DOHH2 (cell line): ENCODE measurements at regions not wholly inside any gene's neighbourhood (a gene's known extent, or its start where the extent isn't known, plus 50 kb on each side); places are given as distances from the start of the nearest gene placed in this dataset.

Experiments
- H3F3A ChIP-seq: fragments of 200-600 bp; sonication (generic), shearing (Covaris generic); 2 replicates; pipeline ENCODE4 v1.6.0; 2016; ENCODE audit warnings: antibody characterized with exemption, mild to moderate bottlenecking; ENCODE audit not compliant: control insufficient read depth, insufficient read depth
- H3K27ac ChIP-seq: fragments of 200-600 bp; sonication (generic); 2 replicates; pipeline ENCODE4 v1.5.1; 2014; ENCODE audit warnings: low read depth, mild to moderate bottlenecking, low read length, moderate library complexity
- H3K27me3 ChIP-seq: fragments of 200-600 bp; sonication (generic); 2 replicates; pipeline ENCODE4 v1.6.1; 2014; ENCODE audit warnings: mild to moderate bottlenecking, low read length, mixed read lengths; ENCODE audit not compliant: control insufficient read depth
- H3K36me3 ChIP-seq: fragments of 200-600 bp; sonication (generic); 2 replicates; pipeline ENCODE4 v1.6.1; 2014; ENCODE audit warnings: mild to moderate bottlenecking, low read length, moderate library complexity, mixed read lengths; ENCODE audit not compliant: control insufficient read depth
- H3K4me1 ChIP-seq: fragments of 200-600 bp; sonication (generic); 2 replicates; pipeline ENCODE4 v1.6.1; 2014; ENCODE audit warnings: mild to moderate bottlenecking, low read length, mixed read lengths; ENCODE audit not compliant: control insufficient read depth
- H3K4me2 ChIP-seq: fragments of 200-600 bp; sonication (generic); 2 replicates; pipeline ENCODE4 v1.6.0; 2014; ENCODE audit warnings: mild to moderate bottlenecking, low read length, moderate library complexity
- H3K4me3 ChIP-seq: fragments of 200-600 bp; sonication (generic); 2 replicates; pipeline ENCODE4 v1.5.1; 2014; ENCODE audit warnings: mild to moderate bottlenecking, low read length, mixed read lengths
- H3K79me2 ChIP-seq: fragments of 200-600 bp; sonication (generic); 2 replicates; pipeline ENCODE4 v1.6.1; 2014; ENCODE audit warnings: mild to moderate bottlenecking, low read length, mixed read lengths; ENCODE audit not compliant: control insufficient read depth
- H3K9me2 ChIP-seq: fragments of 200-600 bp; sonication (generic); replicated peaks from 2 replicates; pipeline ENCODE4 v1.6.1; 2014; ENCODE audit warnings: mild to moderate bottlenecking, low read length, mixed read lengths; ENCODE audit not compliant: control insufficient read depth
- H3K9me3 ChIP-seq: fragments of 200-600 bp; sonication (generic); 2 replicates; pipeline ENCODE4 v1.6.1; 2014; ENCODE audit warnings: antibody characterized with exemption, low read length, mixed read lengths; ENCODE audit not compliant: control insufficient read depth, insufficient read depth
- H4K20me1 ChIP-seq: fragments of 200-600 bp; sonication (generic); 2 replicates; pipeline ENCODE4 v1.6.0; 2014; ENCODE audit warnings: low read depth, mild to moderate bottlenecking, antibody characterized with exemption, low read length, moderate library complexity; ENCODE audit not compliant: control insufficient read depth, insufficient read depth
- EZH2phosphoT487 ChIP-seq: fragments of 200-600 bp; sonication (generic); IDR thresholded peaks from 2 replicates; pipeline ENCODE4 v1.6.1; 2017; ENCODE audit warnings: borderline replicate concordance, mild to moderate bottlenecking, antibody characterized with exemption, low read length, moderate library complexity, mixed read lengths
- TF ChIP-seq, protein P1 (sequence below): fragments of 200-600 bp; sonication (generic); IDR thresholded peaks from one replicate; pipeline ENCODE4 v1.5.1; 2014; ENCODE audit warnings: antibody characterized with exemption, mild to moderate bottlenecking, low read depth, low read length; ENCODE audit not compliant: poor library complexity, severe bottlenecking

DNA sequence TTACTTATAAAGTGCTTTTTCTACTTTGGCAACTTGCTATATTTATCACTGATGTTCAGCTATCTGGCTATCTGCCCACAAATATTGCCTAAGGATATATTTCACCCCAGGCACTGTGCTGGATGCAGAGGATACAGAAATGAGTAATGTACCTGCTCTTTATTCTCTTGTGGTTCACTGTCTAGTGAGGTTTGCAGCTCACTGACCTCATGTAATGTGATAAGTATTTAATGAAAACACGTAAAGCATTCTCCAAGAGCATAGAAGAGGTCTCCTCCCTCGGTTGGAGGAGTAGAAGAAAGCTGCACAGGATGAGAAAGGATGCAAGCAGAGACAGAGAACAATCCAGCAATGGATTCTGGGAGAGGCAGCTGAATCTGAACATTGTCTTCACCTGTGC lies 610.7 kb downstream of the CBLN4 start:
- Histone ChIP-seq H3K9me3 (no peaks in the 10 kb centered on the region), H3K9me2 (no peaks in the 10 kb centered on the region), H3K4me2 (no peak overlapping the region), H3K4me1 (no peaks in the 10 kb centered on the region), H3K79me2 (no peaks in the 10 kb centered on the region), H3K36me3 (no peaks in the 10 kb centered on the region), H4K20me1 (no peaks in the 10 kb centered on the region), H3F3A (no peaks in the 10 kb centered on the region), H3K27ac (no peak overlapping the region), H3K4me3 (no peak overlapping the region), H3K27me3 (no peaks in the 10 kb centered on the region)
- TF ChIP-seq EZH2phosphoT487: no peak
- TF ChIP-seq, protein P1, sequence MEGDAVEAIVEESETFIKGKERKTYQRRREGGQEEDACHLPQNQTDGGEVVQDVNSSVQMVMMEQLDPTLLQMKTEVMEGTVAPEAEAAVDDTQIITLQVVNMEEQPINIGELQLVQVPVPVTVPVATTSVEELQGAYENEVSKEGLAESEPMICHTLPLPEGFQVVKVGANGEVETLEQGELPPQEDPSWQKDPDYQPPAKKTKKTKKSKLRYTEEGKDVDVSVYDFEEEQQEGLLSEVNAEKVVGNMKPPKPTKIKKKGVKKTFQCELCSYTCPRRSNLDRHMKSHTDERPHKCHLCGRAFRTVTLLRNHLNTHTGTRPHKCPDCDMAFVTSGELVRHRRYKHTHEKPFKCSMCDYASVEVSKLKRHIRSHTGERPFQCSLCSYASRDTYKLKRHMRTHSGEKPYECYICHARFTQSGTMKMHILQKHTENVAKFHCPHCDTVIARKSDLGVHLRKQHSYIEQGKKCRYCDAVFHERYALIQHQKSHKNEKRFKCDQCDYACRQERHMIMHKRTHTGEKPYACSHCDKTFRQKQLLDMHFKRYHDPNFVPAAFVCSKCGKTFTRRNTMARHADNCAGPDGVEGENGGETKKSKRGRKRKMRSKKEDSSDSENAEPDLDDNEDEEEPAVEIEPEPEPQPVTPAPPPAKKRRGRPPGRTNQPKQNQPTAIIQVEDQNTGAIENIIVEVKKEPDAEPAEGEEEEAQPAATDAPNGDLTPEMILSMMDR: no peak

DNA sequence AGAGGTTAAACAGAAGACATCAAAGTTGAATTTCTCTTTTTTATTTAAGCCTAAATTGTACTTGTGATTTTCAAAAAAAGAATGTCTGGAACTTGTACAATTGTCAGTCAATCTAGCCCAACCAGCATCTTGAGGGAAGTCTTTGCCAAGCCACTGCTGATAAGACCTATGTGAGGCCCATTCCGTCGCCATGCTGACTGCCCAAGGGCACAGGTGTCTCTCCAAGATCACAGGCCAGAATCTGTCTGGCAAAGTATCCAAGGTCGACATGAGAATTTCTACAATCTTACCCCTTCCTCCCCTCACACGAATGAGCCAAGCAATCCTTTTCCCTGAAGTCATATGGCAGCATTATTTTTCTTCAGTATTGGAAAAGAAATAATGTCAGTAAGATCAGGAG lies 614.5 kb downstream of the CBLN4 start:
- Histone ChIP-seq H3K9me2 (no peaks in the 10 kb centered on the region), H3K9me3 (no peaks in the 10 kb centered on the region), H3K27ac (no peak overlapping the region), H3K36me3 (no peaks in the 10 kb centered on the region), H3K27me3 (no peaks in the 10 kb centered on the region), H3K4me2 (no peak overlapping the region), H3K79me2 (no peaks in the 10 kb centered on the region), H3F3A (no peaks in the 10 kb centered on the region), H3K4me3 (no peak overlapping the region), H4K20me1 (no peaks in the 10 kb centered on the region), H3K4me1 (no peaks in the 10 kb centered on the region)
- no peak for TF ChIP-seq EZH2phosphoT487
- TF ChIP-seq, protein P1: no peak

DNA sequence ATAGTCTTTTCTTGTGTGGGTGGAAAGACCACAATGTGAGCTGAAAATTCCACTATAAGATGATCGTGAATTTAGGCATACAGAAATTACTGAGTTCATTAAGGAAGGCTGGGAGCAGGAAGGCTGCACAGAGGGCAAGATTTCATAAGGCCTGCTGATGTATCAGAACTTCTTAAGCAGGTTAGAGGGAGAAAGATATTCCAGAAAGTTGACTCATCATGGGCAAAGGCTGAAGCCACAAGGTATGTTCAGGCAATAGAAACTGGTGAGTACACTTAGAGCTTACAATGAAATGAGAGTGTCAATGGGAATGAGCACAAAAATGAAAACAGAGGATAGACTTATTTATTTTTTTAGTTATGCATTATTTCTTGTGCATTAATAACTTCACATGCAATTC lies 618.6 kb downstream of the CBLN4 start:
- Histone ChIP-seq H3K4me3 (no peak overlapping the region), H3F3A (no peaks in the 10 kb centered on the region), H3K27ac (no peak overlapping the region), H3K4me1 (no peaks in the 10 kb centered on the region), H3K36me3 (no peaks in the 10 kb centered on the region), H3K4me2 (no peak overlapping the region), H4K20me1 (no peaks in the 10 kb centered on the region), H3K9me3 (no peaks in the 10 kb centered on the region), H3K9me2 (no peaks in the 10 kb centered on the region), H3K79me2 (no peaks in the 10 kb centered on the region), H3K27me3 (no peaks in the 10 kb centered on the region)
- TF ChIP-seq, protein P1: no peak
- no peak for TF ChIP-seq EZH2phosphoT487

DNA sequence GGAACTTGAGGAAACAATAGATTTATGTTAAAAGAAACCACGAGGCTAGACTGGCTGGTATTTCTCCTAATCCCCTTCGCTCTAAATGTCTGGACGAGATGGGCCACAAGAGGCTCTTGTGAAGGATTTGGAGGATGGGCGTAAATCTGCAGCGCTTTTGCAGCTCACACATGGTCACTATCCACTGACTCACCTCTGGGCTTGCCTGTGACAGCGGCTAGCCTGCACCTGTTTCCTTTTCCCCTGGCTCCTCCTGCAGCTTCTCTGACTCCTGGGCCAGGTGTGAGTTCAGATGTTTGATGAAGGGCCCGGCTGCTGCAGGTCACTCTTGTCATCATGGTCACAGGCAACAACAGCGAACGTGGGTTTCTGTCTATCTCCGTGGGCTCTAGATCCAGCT lies 629.4 kb downstream of the CBLN4 start:
- H3K27me3 ChIP-seq: no peaks in the 10 kb centered on the region
- H3K9me3 ChIP-seq: no peaks in the 10 kb centered on the region
- no peak overlapping the region for H3K27ac ChIP-seq
- H3K9me2 ChIP-seq: no peaks in the 10 kb centered on the region
- H4K20me1 ChIP-seq: no peaks in the 10 kb centered on the region
- H3K4me1 ChIP-seq: no peaks in the 10 kb centered on the region
- TF ChIP-seq, protein P1: no peak
- no peak for TF ChIP-seq EZH2phosphoT487
- no peaks in the 10 kb centered on the region for H3K36me3 ChIP-seq
- H3K79me2 ChIP-seq: no peaks in the 10 kb centered on the region
- no peaks in the 10 kb centered on the region for H3F3A ChIP-seq
- no peak overlapping the region for H3K4me2 ChIP-seq
- H3K4me3 ChIP-seq: no peak overlapping the region
